ENCODE measurements at regions not wholly inside any gene's neighbourhood (a gene's known extent, or its start where the extent isn't known, plus 50 kb on each side); places are given as distances from the start of the nearest gene placed in this dataset.

DNA sequence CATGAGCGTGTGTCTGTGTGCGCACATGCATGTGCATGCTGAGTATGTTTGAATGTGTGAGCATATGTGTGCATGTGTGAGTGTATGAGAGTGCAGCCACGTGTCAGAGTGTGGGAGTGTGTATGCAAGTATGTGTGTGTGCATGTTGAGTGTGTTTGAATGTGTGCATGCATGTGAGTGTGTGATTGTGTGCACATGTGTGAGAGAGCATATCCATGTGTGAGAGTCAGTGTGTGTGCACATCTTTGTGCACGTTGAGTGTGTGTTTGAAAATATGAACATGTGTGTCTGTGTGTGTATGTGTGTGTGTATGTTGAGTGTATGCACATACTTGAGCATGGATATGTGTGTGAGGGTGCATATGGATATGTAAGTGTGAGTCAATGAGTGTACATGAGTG, 730.8 kb downstream of the VRK1 start:
- H3K4me3 ChIP-seq (ENCODE audit: low read length): no peak overlapping the region
- TF ChIP-seq, protein P1, sequence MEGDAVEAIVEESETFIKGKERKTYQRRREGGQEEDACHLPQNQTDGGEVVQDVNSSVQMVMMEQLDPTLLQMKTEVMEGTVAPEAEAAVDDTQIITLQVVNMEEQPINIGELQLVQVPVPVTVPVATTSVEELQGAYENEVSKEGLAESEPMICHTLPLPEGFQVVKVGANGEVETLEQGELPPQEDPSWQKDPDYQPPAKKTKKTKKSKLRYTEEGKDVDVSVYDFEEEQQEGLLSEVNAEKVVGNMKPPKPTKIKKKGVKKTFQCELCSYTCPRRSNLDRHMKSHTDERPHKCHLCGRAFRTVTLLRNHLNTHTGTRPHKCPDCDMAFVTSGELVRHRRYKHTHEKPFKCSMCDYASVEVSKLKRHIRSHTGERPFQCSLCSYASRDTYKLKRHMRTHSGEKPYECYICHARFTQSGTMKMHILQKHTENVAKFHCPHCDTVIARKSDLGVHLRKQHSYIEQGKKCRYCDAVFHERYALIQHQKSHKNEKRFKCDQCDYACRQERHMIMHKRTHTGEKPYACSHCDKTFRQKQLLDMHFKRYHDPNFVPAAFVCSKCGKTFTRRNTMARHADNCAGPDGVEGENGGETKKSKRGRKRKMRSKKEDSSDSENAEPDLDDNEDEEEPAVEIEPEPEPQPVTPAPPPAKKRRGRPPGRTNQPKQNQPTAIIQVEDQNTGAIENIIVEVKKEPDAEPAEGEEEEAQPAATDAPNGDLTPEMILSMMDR (conservative IDR thresholded peaks at IDR 0.05; ENCODE audit: low read depth, low read length): no peak
- DNase-seq (ENCODE audit: low read depth): no peak

DNA sequence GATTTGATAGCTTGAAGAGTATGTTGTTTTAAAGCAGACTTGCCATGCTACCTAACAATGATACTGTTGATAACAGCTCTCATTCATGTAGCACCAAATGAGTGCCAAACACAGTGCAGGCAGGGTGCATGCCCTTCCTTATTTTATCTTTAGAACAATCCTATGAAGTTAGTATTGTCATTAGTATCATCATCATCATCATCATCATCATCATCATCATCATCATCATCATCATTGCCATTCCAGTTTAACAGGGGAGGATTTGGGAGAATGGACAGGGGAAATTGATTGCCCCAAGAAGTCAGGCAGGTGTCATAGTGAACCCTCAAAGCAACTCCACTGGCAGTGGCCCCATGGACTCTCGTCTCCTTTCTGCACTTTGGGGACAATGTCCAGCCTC, 734.9 kb downstream of the VRK1 start:
- TF ChIP-seq, protein P1 (conservative IDR thresholded peaks at IDR 0.05; ENCODE audit: low read depth, low read length): no peak
- DNase-seq (ENCODE audit: low read depth): no peak
- H3K4me3 ChIP-seq (ENCODE audit: low read length): no peak overlapping the region

DNA sequence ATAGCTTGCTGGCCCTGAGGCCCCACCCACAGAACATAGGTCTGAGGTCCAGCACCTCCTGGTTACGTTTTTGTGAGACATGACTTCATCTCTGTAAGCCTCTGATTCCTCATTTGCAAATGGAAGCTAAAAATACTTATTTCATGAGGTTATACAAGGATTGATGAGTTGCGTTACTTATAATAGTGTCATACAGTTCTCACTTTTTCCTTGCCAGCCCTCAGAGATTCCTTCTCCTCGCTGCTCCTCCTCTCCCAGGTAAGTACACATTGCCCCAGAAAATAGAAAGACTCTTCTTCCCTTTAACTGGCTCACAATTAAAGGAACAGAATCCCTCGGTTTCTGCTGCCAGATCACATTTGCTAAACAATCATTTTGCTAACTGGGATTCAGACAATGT, 739.2 kb downstream of the VRK1 start:
- DNase-seq (ENCODE audit: low read depth): no peak
- no peak overlapping the region for H3K4me3 ChIP-seq (ENCODE audit: low read length)
- TF ChIP-seq, protein P1 (conservative IDR thresholded peaks at IDR 0.05; ENCODE audit: low read depth, low read length): no peak

DNA sequence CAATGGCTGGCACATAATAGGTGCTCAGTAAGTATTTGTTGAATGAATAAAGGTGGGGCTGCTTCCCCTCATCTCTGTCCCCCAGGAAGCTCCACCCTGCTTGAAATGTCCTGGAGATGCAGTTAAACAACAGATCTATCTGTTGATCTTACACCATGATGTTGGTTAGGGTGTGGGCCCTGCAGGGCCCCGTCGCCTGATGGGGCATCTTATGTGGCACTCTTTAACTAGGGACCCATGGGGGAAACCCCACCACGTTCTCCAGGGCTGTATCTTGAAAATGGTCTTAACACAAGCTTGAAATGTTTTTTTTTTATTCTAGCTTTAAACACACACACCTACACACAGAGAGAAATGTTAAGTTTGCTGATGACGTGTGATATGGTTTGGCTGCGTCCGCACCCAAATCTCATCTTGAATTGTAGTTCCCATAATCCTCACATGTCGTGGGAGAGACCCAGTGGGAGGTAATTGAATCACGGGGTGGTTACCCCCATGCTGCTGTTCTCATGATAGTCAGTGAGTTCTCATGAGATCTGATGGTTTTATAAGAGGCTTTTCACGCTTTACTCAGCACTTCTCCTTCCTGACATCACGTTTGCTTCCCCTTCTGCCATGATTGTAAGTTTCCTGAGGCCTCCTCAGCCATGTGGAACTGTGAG, 741.7 kb downstream of the VRK1 start:
- H3K4me3 ChIP-seq (ENCODE audit: low read length): no peak overlapping the region
- no peak for DNase-seq (ENCODE audit: low read depth)
- TF ChIP-seq, protein P1 (conservative IDR thresholded peaks at IDR 0.05; ENCODE audit: low read depth, low read length): no peak

DNA sequence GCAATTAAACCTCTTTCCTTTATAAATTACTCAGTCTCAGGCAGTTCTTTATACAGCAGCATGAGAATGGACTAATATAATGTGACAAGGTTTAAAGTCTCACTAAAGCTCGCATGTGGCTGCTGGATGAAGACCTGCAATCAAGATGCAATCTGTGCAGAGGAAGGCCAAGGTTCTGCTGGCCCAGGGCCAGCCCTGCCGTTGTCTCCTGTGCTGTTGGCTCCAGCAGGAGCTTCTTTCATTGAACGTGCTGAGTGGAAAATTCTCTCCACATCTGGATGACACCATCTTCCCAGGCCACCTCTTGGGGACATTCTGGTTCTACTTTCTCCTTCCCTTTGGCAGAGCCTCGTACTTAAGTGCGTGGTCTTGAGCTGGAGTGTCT, 742.2 kb downstream of the VRK1 start:
- no peak overlapping the region for H3K4me3 ChIP-seq (ENCODE audit: low read length)
- TF ChIP-seq, protein P1 (conservative IDR thresholded peaks at IDR 0.05; ENCODE audit: low read depth, low read length): no peak
- DNase-seq (ENCODE audit: low read depth): no peak

DNA sequence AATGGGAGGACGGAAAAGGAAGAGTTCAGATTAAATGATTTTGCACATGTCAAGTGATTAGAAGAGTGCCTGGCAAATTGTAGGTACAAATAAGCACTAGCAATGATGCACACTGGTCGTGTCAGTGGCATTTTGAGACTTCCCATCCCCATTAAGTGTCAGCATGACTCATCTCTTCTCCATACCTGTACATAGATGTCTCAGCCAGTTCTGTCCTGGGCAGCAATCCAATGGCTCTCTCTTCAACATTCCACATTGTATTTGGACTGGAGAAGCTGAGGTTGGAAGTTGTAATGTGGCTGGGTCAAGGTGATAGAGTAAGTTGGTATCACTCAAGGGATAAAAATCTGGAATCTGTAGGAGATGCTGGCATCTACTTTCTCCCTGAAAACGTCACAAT, 742.7 kb downstream of the VRK1 start:
- no peak overlapping the region for H3K4me3 ChIP-seq (ENCODE audit: low read length)
- TF ChIP-seq, protein P1 (conservative IDR thresholded peaks at IDR 0.05; ENCODE audit: low read depth, low read length): no peak
- no peak for DNase-seq (ENCODE audit: low read depth)

DNA sequence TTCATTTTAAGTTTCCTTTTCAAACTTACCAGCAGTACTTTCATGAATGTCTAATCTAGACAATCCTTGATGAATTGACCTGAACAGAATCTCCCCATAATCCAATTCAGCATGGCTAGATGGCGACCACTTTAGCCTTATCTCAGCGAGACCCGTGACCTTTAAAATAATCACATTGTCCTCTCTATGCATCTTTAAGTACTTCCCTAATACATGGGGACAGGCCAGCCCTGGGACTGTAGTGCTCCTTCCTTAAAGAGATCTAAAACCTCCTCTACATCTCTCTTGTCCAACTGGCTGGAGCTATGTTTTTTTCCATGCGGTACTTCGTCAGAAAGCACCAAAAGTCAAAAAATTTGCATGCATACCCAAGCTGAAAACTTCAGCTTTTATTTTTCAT, 746.0 kb downstream of the VRK1 start:
- H3K4me3 ChIP-seq (ENCODE audit: low read length): no peak overlapping the region
- TF ChIP-seq, protein P1 (conservative IDR thresholded peaks at IDR 0.05; ENCODE audit: low read depth, low read length): no peak
- DNase-seq (ENCODE audit: low read depth): no peak

Data from retinal pigment epithelial cell (primary cell).